HepG2 (cell line): ENCODE measurements at regions not wholly inside any gene's neighbourhood (a gene's known extent, or its start where the extent isn't known, plus 50 kb on each side); places are given as distances from the start of the nearest gene placed in this dataset.

ENCODE experiments used
- ATAC-seq: fragments of 200-7000 bp; cut with Tn5 transposase; 3 replicates; pipeline ENCODE4 v1.9.1; 2020; ENCODE audit warnings: mild to moderate bottlenecking, moderate library complexity
- BruUV-seq: library from RNA; stranded (reverse); fragments of 400-500 nt; replicated peaks from 2 replicates; lab custom pipeline; 2021; lab: Mats Ljungman, UMichigan
- CTCF ChIA-PET: fragments of 300-600 bp; formaldehyde crosslinking; extraction: SDS; loops from one replicate; lab custom pipeline; 2021; ENCODE audit warnings: low total read pairs, inconsistent platforms, low intra/inter-chr PET ratio; lab: Yijun Ruan, JAX
- POLR2A ChIA-PET: fragments of 350-600 bp; sonication (Branson Sonifier 250); formaldehyde crosslinking; loops from one replicate; lab custom pipeline; 2020; ENCODE audit warnings: antibody characterized with exemption, inconsistent platforms; lab: Yijun Ruan, JAX
- DNase-seq: peaks from one replicate; pipeline ENCODE4 v3.0.0-alpha.2; 2015; ENCODE audit warnings: low spot score
- FAIRE-seq: peaks from 3 replicates; lab custom pipeline; 2011; peaks lifted over from hg19 to GRCh38; lab: Jason Lieb, UNC
- H2AFZ ChIP-seq: one replicate; pipeline ENCODE4 v1.6.1; 2011; ENCODE audit warnings: low read length, inconsistent platforms
- H3K27ac ChIP-seq: fragments of 300-600 bp; 3 replicates; pipeline ENCODE4 v1.8.0; 2011; ENCODE audit warnings: mixed run types, mild to moderate bottlenecking, mixed read lengths, low read length, inconsistent platforms; ENCODE audit not compliant: insufficient read depth; ENCODE audit errors: extremely low read length
- H3K27me3 ChIP-seq, 2 experiments: fragments of 200-600 bp in 1 of 2; 2 replicates in 1 of 2; 3 replicates in 1 of 2; pipeline versions ENCODE4 v1.6.0 to v1.8.0; 2011; ENCODE audit warnings: low read length in 2 of 2, mild to moderate bottlenecking in 2 of 2, moderate library complexity in 2 of 2, inconsistent platforms in 1 of 2; ENCODE audit not compliant: insufficient read depth in 2 of 2, control insufficient read depth in 1 of 2
- H3K36me3 ChIP-seq, 2 experiments: fragments of 200-600 bp in 1 of 2; replicated peaks in 1 of 2; 2 replicates in 1 of 2; 3 replicates in 1 of 2; pipeline versions ENCODE4 v1.5.1 to v1.8.0; 2011; ENCODE audit warnings: low read length in 2 of 2, inconsistent platforms in 1 of 2; ENCODE audit not compliant: insufficient read depth in 2 of 2, control insufficient read depth in 1 of 2
- H3K4me1 ChIP-seq: 2 replicates; pipeline ENCODE4 v1.5.1; 2012; ENCODE audit warnings: low read length, inconsistent platforms; ENCODE audit not compliant: insufficient read depth
- H3K4me2 ChIP-seq: 2 replicates; pipeline ENCODE4 v1.6.0; 2011; ENCODE audit warnings: low read depth, low read length, inconsistent platforms
- H3K4me3 ChIP-seq, 3 experiments: fragments of 200-600 bp in 1 of 3; sonication (generic), shearing (Covaris generic) in 1 of 3; replicated peaks in 1 of 3; 2 replicates each; pipeline ENCODE4 v1.5.1; 2011 to 2016; ENCODE audit warnings: low read length in 3 of 3, inconsistent platforms in 2 of 3, low read depth in 2 of 3, mild to moderate bottlenecking in 2 of 3, control low read depth in 1 of 3, mixed read lengths in 1 of 3; ENCODE audit not compliant: insufficient read depth in 1 of 3
- H3K79me2 ChIP-seq: one replicate; pipeline ENCODE4 v1.6.1; 2011; ENCODE audit warnings: low read length, inconsistent platforms; ENCODE audit not compliant: insufficient read depth
- H3K9ac ChIP-seq: 2 replicates; pipeline ENCODE4 v1.6.0; 2011; ENCODE audit warnings: mild to moderate bottlenecking, low read depth, low read length, inconsistent platforms; ENCODE audit not compliant: insufficient read depth
- H3K9me3 ChIP-seq: 2 replicates; pipeline ENCODE4 v1.5.1; 2012; ENCODE audit warnings: mild to moderate bottlenecking, low read length
- H4K20me1 ChIP-seq: 2 replicates; pipeline ENCODE4 v1.6.0; 2011; ENCODE audit warnings: inconsistent platforms, mild to moderate bottlenecking, low read length, moderate library complexity; ENCODE audit not compliant: insufficient read depth
- NFE2L2 ChIP-seq: fragments of 150-350 bp; IDR thresholded peaks from 2 replicates; pipeline ENCODE4 v1.6.1; 2014; ENCODE audit warnings: low read length
- RAD51 ChIP-seq: fragments of 450-650 bp; IDR thresholded peaks from 2 replicates; pipeline ENCODE4 v1.6.1; 2016; ENCODE audit warnings: borderline replicate concordance
- TCF7L2 ChIP-seq: IDR thresholded peaks from 2 replicates; pipeline ENCODE4 v1.6.1; 2011; ENCODE audit warnings: mild to moderate bottlenecking, low read depth, low read length, moderate library complexity
- TSC22D2 ChIP-seq: sonication (generic); formaldehyde crosslinking; IDR thresholded peaks from 2 replicates; pipeline ENCODE4 v1.5.1; 2020; ENCODE audit warnings: missing genetic modification reagents, mild to moderate bottlenecking, borderline replicate concordance
- ZC3H4 ChIP-seq: sonication (generic); formaldehyde crosslinking; IDR thresholded peaks from 2 replicates; pipeline ENCODE4 v1.4.0; 2020; ENCODE audit warnings: missing genetic modification reagents, borderline replicate concordance
- ZNF138 ChIP-seq: sonication (generic); formaldehyde crosslinking; IDR thresholded peaks from 2 replicates; pipeline ENCODE4 v1.5.0; 2020; ENCODE audit warnings: mild to moderate bottlenecking, low read depth, missing genetic modification reagents
- ZNF543 ChIP-seq: sonication (generic); formaldehyde crosslinking; IDR thresholded peaks from 2 replicates; pipeline ENCODE4 v1.4.0; 2020; ENCODE audit warnings: mild to moderate bottlenecking, missing genetic modification reagents
- WGBS: methylation state at CpG from one replicate; pipeline ENCODE4 v1.1.6; 2017; ENCODE audit warnings: low lambda C conversion rate; 5-methylcytosine and 5-hydroxymethylcytosine counted together
- in situ Hi-C: cut with HindIII; loops from 2 replicates; pipeline ENCODE4 v1.10.0; 2017; ENCODE audit warnings: low pct_unique_long_range_greater_than_20kb; ENCODE audit not compliant: extremely low pct_ligation_motif_present
- intact Hi-C: fragments of 100-400 bp; cut with micrococcal nuclease; formaldehyde crosslinking; loops from one replicate; pipeline ENCODE4 v1.10.0; 2022; ENCODE audit not compliant: unreplicated experiment
- TF ChIP-seq, protein P1 (sequence below): sonication (generic); formaldehyde crosslinking; IDR thresholded peaks from 2 replicates; pipeline ENCODE4 v1.8.0; 2022; ENCODE audit warnings: mild to moderate bottlenecking, missing genetic modification reagents, moderate library complexity

- TF ChIP-seq, protein P1, sequence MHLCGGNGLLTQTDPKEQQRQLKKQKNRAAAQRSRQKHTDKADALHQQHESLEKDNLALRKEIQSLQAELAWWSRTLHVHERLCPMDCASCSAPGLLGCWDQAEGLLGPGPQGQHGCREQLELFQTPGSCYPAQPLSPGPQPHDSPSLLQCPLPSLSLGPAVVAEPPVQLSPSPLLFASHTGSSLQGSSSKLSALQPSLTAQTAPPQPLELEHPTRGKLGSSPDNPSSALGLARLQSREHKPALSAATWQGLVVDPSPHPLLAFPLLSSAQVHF (CRISPR knock-in tag): no peak
- TF ChIP-seq TCF7L2: no peak
These were observed 1317.5 kb upstream of the CELF4 start (continued) for GRCh38 chr18:38883111-38883510.

- ChIA-PET POLR2A (no interaction called here), CTCF (no interaction called here)
- DNase-seq: no peak
- no peak for ATAC-seq
- Histone ChIP-seq H3K4me1 (no peaks in the 10 kb centered on the region), H2AFZ (no peak overlapping the region), H3K27ac (no peak overlapping the region), H4K20me1 (no peaks in the 10 kb centered on the region), H3K79me2 (no peaks in the 10 kb centered on the region), H3K4me2 (no peak overlapping the region), H3K9me3 (no peaks in the 10 kb centered on the region), H3K27me3 (no peaks in the 10 kb centered on the region), H3K9ac (no peak overlapping the region), H3K4me3 (no peak overlapping the region), H3K36me3 (no peaks in the 10 kb centered on the region)
- intact Hi-C loops (loop anchor here (10.0 kb wide), 1 partner anchor 695 kb away; no protein-coding TSS in a partner anchor), in situ Hi-C loops (no loop called here)
- no TSS peak for BruUV-seq
- TF ChIP-seq ZC3H4 (no peak), ZNF138 (no peak), RAD51 (no peak), NFE2L2 (no peak)
- FAIRE-seq: no peak
- 0% methylated on average over 1 of the region's 1 CpG for whole genome bisulfite sequencing
These were observed 1314.3 kb upstream of the CELF4 start for GRCh38 chr18:38879871-38880270.

- no peak overlapping the region for H3K9ac ChIP-seq
- no peaks in the 10 kb centered on the region for H3K27me3 ChIP-seq
- TF ChIP-seq TSC22D2 (no peak), ZNF543 (CRISPR knock-in tag) (no peak)
- no peak overlapping the region for H3K27ac ChIP-seq
- BruUV-seq: no TSS peak
- no peaks in the 10 kb centered on the region for H3K36me3 ChIP-seq
- intact Hi-C loops: no loop called here
- POLR2A ChIA-PET: no interaction called here
- H4K20me1 ChIP-seq: no peaks in the 10 kb centered on the region
- no peaks in the 10 kb centered on the region for H3K4me1 ChIP-seq
- DNase-seq (no peak), ATAC-seq (no peak), FAIRE-seq (no peak)
- no peak overlapping the region for H3K4me3 ChIP-seq
- in situ Hi-C loops: no loop called here
- no peak overlapping the region for H2AFZ ChIP-seq
- no peaks in the 10 kb centered on the region for H3K9me3 ChIP-seq
- no peak overlapping the region for H3K4me2 ChIP-seq
- 0% methylated on average over 3 of the region's 3 CpGs for WGBS
- CTCF ChIA-PET: no interaction called here
- no peaks in the 10 kb centered on the region for H3K79me2 ChIP-seq
These were observed 1306.7 kb upstream of the CELF4 start for GRCh38 chr18:38872342-38872741.
